HCT116 (cell line): ENCODE measurements at regions not wholly inside any gene's neighbourhood (a gene's known extent, or its start where the extent isn't known, plus 50 kb on each side); places are given as distances from the start of the nearest gene placed in this dataset.

Experiments used
- ATAC-seq: fragments of 200-7000 bp; cut with Tn5 transposase; 2 replicates; pipeline ENCODE4 v1.9.1; 2020; ENCODE audit warnings: mild to moderate bottlenecking, moderate library complexity
- BruUV-seq: library from RNA; stranded (reverse); fragments of 400-500 nt; replicated peaks from 2 replicates; lab custom pipeline; 2021; lab: Mats Ljungman, UMichigan
- CTCF ChIA-PET: fragments of 300-600 bp; sonication (Branson Sonifier 250); formaldehyde crosslinking; loops from one replicate; lab custom pipeline; 2021; ENCODE audit warnings: antibody characterized with exemption; lab: Charles Lee
- POLR2A ChIA-PET: fragments of 300-600, 350-600 bp; sonication (Branson Sonifier 250); formaldehyde crosslinking; loops from one replicate; lab custom pipeline; 2021; ENCODE audit warnings: antibody characterized with exemption; lab: Charles Lee
- RAD21 ChIA-PET, 2 experiments: fragments of 300-600 bp; sonication (Branson Sonifier 250); formaldehyde crosslinking; loops; one replicate each; lab custom pipeline; 2023; ENCODE audit warnings: low total read pairs in 2 of 2; ENCODE audit not compliant: uncharacterized antibody in 2 of 2, unreplicated experiment in 2 of 2, low non-redundant PET in 1 of 2; lab: Charles Lee
- DNase-seq: peaks from one replicate; pipeline ENCODE4 v3.0.0-alpha.2; 2010; ENCODE audit warnings: low read depth, low spot score
- H2AFZ ChIP-seq: fragments of 200-600 bp; shearing (Covaris generic), sonication (generic); 2 replicates; pipeline ENCODE4 v1.6.1; 2017; ENCODE audit warnings: low read depth, mixed run types, mixed read lengths, antibody characterized with exemption, low read length; ENCODE audit not compliant: poor library complexity, severe bottlenecking
- H3K27ac ChIP-seq: 2 replicates; pipeline ENCODE4 v1.5.1; 2012; ENCODE audit warnings: low read depth, low read length
- H3K27me3 ChIP-seq: fragments of 200-600 bp; sonication (generic); 2 replicates; pipeline ENCODE4 v1.6.1; 2016; ENCODE audit warnings: mixed run types, low read length, mixed read lengths; ENCODE audit not compliant: insufficient read depth
- H3K36me3 ChIP-seq, 2 experiments: fragments of 200-500 bp in 1 of 2; fragments of 200-600 bp in 1 of 2; sonication (Bioruptor generic) in 1 of 2; sonication (generic) in 1 of 2; 2 replicates each; pipeline versions ENCODE4 v1.5.1 to v1.6.1; 2014 to 2016; ENCODE audit warnings: low read length in 2 of 2, inconsistent platforms in 1 of 2, mixed read lengths in 1 of 2, mixed run types in 1 of 2; ENCODE audit not compliant: insufficient read depth in 2 of 2, control insufficient read depth in 1 of 2
- H3K4me1 ChIP-seq, 2 experiments: fragments of 200-600 bp in 1 of 2; sonication (generic) in 1 of 2; 2 replicates each; pipeline versions ENCODE4 v1.5.1 to v1.6.1; 2012 to 2017; ENCODE audit warnings: low read length in 2 of 2, inconsistent platforms in 1 of 2, mild to moderate bottlenecking in 1 of 2, mixed read lengths in 1 of 2, mixed run types in 1 of 2, moderate library complexity in 1 of 2; ENCODE audit not compliant: insufficient read depth in 2 of 2, control insufficient read depth in 1 of 2
- H3K4me2 ChIP-seq: fragments of 200-600 bp; sonication (generic); 2 replicates; pipeline ENCODE4 v1.6.1; 2017; ENCODE audit warnings: mixed run types, low read length, mixed read lengths
- H3K4me3 ChIP-seq, 2 experiments: fragments of 200-600 bp in 1 of 2; sonication (generic) in 1 of 2; replicated peaks in 1 of 2; 2 replicates each; pipeline ENCODE4 v1.5.1; 2011 to 2016; ENCODE audit warnings: low read length in 2 of 2, control low read depth in 1 of 2, low read depth in 1 of 2, mild to moderate bottlenecking in 1 of 2, mixed read lengths in 1 of 2, mixed run types in 1 of 2
- H3K79me2 ChIP-seq: fragments of 200-600 bp; sonication (generic); 2 replicates; pipeline ENCODE4 v1.6.1; 2017; ENCODE audit warnings: mild to moderate bottlenecking, mixed run types, low read length, moderate library complexity, mixed read lengths; ENCODE audit not compliant: insufficient read depth
- H3K9ac ChIP-seq: fragments of 200-600 bp; sonication (generic); 2 replicates; pipeline ENCODE4 v1.6.1; 2016; ENCODE audit warnings: low read length, mixed read lengths
- H3K9me2 ChIP-seq: fragments of 200-600 bp; sonication (generic), shearing (Covaris generic); 2 replicates; pipeline ENCODE4 v1.6.1; 2017; ENCODE audit warnings: mixed run types, mild to moderate bottlenecking, moderate library complexity; ENCODE audit not compliant: insufficient read depth
- H3K9me3 ChIP-seq, 2 experiments: fragments of 200-500 bp in 1 of 2; fragments of 200-600 bp in 1 of 2; sonication (Bioruptor generic) in 1 of 2; sonication (generic) in 1 of 2; 2 replicates each; pipeline ENCODE4 v1.6.1; 2014 to 2017; ENCODE audit warnings: low read length in 2 of 2, mixed read lengths in 2 of 2, inconsistent platforms in 1 of 2, low read depth in 1 of 2, mild to moderate bottlenecking in 1 of 2, mixed run types in 1 of 2, moderate library complexity in 1 of 2; ENCODE audit not compliant: control insufficient read depth in 1 of 2, insufficient read depth in 1 of 2
- H4K20me1 ChIP-seq: fragments of 200-600 bp; sonication (generic), shearing (Covaris generic); 2 replicates; pipeline ENCODE4 v1.6.1; 2017; ENCODE audit warnings: mixed run types, mild to moderate bottlenecking, moderate library complexity; ENCODE audit not compliant: insufficient read depth
- CBX3 ChIP-seq: IDR thresholded peaks from 2 replicates; pipeline ENCODE4 v1.6.1; 2012; ENCODE audit warnings: low read depth
- EGR1 ChIP-seq: IDR thresholded peaks from 2 replicates; pipeline ENCODE4 v1.6.1; 2012; ENCODE audit warnings: low read depth
- ELF1 ChIP-seq: IDR thresholded peaks from 2 replicates; pipeline ENCODE4 v1.6.1; 2012; ENCODE audit warnings: low read depth, borderline replicate concordance
- EZH2 ChIP-seq: fragments of 200-600 bp; sonication (generic); IDR thresholded peaks from 2 replicates; pipeline ENCODE4 v1.6.1; 2017; ENCODE audit warnings: antibody characterized with exemption, mixed run types
- EZH2phosphoT487 ChIP-seq: fragments of 200-600 bp; IDR thresholded peaks from 2 replicates; pipeline ENCODE4 v1.6.1; 2018; ENCODE audit warnings: antibody characterized with exemption, borderline replicate concordance
- JUND ChIP-seq: IDR thresholded peaks from 2 replicates; pipeline ENCODE4 v1.6.1; 2012
- POLR2A ChIP-seq: IDR thresholded peaks from 2 replicates; pipeline ENCODE4 v1.7.0; 2011; ENCODE audit warnings: borderline replicate concordance; ENCODE audit not compliant: insufficient read depth, insufficient read length; ENCODE audit errors: extremely low read depth
- POLR2AphosphoS5 ChIP-seq: IDR thresholded peaks from 2 replicates; pipeline ENCODE4 v1.6.1; 2011; ENCODE audit warnings: mild to moderate bottlenecking, low read depth, low read length, moderate library complexity
- RAD21 ChIP-seq: IDR thresholded peaks from 2 replicates; pipeline ENCODE4 v1.6.1; 2012; ENCODE audit warnings: low read depth, mild to moderate bottlenecking
- SIN3A ChIP-seq: IDR thresholded peaks from 2 replicates; pipeline ENCODE4 v1.6.1; 2012; ENCODE audit warnings: low read depth
- SP1 ChIP-seq: IDR thresholded peaks from 2 replicates; pipeline ENCODE4 v1.6.1; 2012; ENCODE audit warnings: low read depth
- TCF7L2 ChIP-seq: IDR thresholded peaks from 2 replicates; pipeline ENCODE4 v1.7.0; 2011; ENCODE audit warnings: borderline replicate concordance, inconsistent platforms; ENCODE audit not compliant: insufficient read depth, insufficient read length; ENCODE audit errors: extremely low read depth
- YY1 ChIP-seq: IDR thresholded peaks from 2 replicates; pipeline ENCODE4 v1.6.1; 2011; ENCODE audit warnings: low read length, low read depth, moderate library complexity, mild to moderate bottlenecking; ENCODE audit not compliant: insufficient replicate concordance; ENCODE audit errors: extremely low read depth
- ZFX ChIP-seq: fragments of 450-650 bp; IDR thresholded peaks from 2 replicates; pipeline ENCODE4 v1.6.1; 2017
- intact Hi-C: fragments of 100-400 bp; cut with micrococcal nuclease; formaldehyde crosslinking; loops from 2 replicates; pipeline ENCODE4 v1.10.0; 2022
- TF ChIP-seq, protein P1 (sequence below): IDR thresholded peaks from 2 replicates; pipeline ENCODE4 v1.6.1; 2012; ENCODE audit warnings: low read depth
- TF ChIP-seq, protein P2 (sequence below): IDR thresholded peaks from 2 replicates; pipeline ENCODE4 v1.6.1; 2012

DNA sequence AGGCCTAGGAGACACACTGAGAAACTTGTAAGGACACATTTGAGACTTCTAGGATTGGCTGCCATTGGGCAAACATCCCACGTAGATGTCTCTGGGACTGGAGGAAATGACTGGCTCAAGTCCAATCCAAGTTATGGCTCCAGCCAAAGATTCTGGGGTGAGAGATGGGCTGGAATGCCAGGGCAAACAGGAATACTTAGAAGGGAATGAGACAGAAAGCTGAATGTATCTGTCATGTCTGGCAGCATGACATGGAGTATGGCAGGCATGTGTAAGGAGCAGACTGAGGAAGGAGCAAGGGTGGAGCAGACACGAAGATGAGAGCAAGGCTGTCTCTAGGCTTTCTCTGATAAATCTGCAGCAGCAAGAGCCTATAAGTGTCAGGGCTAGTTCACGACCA is 209.2 kb downstream of the PHLDA1 start:
- TF ChIP-seq RAD21: no peak; the same call in 1 of the 2 replicates
- TF ChIP-seq EZH2: no peak
- no peak for TF ChIP-seq EGR1
- TF ChIP-seq ELF1: no peak
- TF ChIP-seq EZH2phosphoT487: no peak
- no peak for TF ChIP-seq YY1
- TF ChIP-seq SP1: no peak
- TF ChIP-seq CBX3: no peak
- TF ChIP-seq POLR2AphosphoS5: no peak
- TF ChIP-seq, protein P1, sequence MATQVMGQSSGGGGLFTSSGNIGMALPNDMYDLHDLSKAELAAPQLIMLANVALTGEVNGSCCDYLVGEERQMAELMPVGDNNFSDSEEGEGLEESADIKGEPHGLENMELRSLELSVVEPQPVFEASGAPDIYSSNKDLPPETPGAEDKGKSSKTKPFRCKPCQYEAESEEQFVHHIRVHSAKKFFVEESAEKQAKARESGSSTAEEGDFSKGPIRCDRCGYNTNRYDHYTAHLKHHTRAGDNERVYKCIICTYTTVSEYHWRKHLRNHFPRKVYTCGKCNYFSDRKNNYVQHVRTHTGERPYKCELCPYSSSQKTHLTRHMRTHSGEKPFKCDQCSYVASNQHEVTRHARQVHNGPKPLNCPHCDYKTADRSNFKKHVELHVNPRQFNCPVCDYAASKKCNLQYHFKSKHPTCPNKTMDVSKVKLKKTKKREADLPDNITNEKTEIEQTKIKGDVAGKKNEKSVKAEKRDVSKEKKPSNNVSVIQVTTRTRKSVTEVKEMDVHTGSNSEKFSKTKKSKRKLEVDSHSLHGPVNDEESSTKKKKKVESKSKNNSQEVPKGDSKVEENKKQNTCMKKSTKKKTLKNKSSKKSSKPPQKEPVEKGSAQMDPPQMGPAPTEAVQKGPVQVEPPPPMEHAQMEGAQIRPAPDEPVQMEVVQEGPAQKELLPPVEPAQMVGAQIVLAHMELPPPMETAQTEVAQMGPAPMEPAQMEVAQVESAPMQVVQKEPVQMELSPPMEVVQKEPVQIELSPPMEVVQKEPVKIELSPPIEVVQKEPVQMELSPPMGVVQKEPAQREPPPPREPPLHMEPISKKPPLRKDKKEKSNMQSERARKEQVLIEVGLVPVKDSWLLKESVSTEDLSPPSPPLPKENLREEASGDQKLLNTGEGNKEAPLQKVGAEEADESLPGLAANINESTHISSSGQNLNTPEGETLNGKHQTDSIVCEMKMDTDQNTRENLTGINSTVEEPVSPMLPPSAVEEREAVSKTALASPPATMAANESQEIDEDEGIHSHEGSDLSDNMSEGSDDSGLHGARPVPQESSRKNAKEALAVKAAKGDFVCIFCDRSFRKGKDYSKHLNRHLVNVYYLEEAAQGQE: no peak
- no peak for TF ChIP-seq SIN3A
- no peak for TF ChIP-seq POLR2A
- TF ChIP-seq, protein P2, sequence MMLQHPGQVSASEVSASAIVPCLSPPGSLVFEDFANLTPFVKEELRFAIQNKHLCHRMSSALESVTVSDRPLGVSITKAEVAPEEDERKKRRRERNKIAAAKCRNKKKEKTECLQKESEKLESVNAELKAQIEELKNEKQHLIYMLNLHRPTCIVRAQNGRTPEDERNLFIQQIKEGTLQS: no peak
- no peak for TF ChIP-seq JUND
- no peak for TF ChIP-seq TCF7L2
- TF ChIP-seq ZFX: no peak
- Histone ChIP-seq H3K36me3 (no peaks in the 10 kb centered on the region), H3K4me1 (peaks cover 66 to 96% of the 10 kb centered on the region in 2 experiments), H3K9me2 (no peaks in the 10 kb centered on the region), H3K27ac (peak overlapping the region; percentile 100), H3K9ac (no peak overlapping the region), H2AFZ (no peak overlapping the region), H4K20me1 (no peaks in the 10 kb centered on the region), H3K9me3 (no peaks in the 10 kb centered on the region), H3K27me3 (no peaks in the 10 kb centered on the region), H3K79me2 (peaks cover 7% of the 10 kb centered on the region), H3K4me2 (no peak overlapping the region), H3K4me3 (no peak overlapping the region)
- intact Hi-C loops: loop anchor here (10.0 kb wide), 2 partner anchors 122 to 1488 kb away; no protein-coding TSS in a partner anchor
- CTCF ChIA-PET: no interaction called here
- no peak for ATAC-seq
- no peak for DNase-seq
- RAD21 ChIA-PET: no interaction called here
- POLR2A ChIA-PET: no interaction called here
- no TSS peak for BruUV-seq
